ENCODE measurements at regions not wholly inside any gene's neighbourhood (a gene's known extent, or its start where the extent isn't known, plus 50 kb on each side); places are given as distances from the start of the nearest gene placed in this dataset.
"Not testable (repeated sequence)": the region's sequence is repeated elsewhere in the genome, so short reads cannot be mapped to it uniquely, and the experiment has no call there.

DNA sequence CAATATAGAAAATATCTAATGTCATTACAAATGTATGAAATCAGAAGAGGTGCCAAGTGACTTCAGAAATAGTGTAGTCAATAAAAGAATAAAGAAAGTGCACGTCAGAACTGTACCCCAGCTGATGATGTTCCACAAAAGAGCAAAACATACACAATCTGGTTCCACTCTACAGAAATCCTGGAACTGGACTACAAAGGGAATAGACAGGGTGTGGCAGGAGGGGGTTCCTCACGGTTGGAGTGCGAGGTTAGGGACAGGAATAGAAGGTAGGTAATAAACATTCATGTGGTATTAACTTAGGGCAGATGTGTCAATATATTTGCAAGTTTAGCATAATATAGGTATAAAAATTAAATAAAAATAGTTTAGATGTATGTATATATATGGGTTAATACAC, 103.3 kb upstream of the GOLGA6L6 start:
- H3K27me3 ChIP-seq (ENCODE audit: control insufficient read depth, insufficient read depth, low read length), result no peaks in the 10 kb centered on the region
- no peaks in the 10 kb centered on the region for H3K36me3 ChIP-seq (ENCODE audit: control insufficient read depth, low read depth, low read length)
- no peak overlapping the region for H3K9ac ChIP-seq (ENCODE audit: low read length)
- no peaks in the 10 kb centered on the region for H3K4me1 ChIP-seq (ENCODE audit: control insufficient read depth, low read depth, low read length)
- H3K9me3 ChIP-seq (ENCODE audit: control insufficient read depth, low read depth, low read length), result peaks cover 62% of the 10 kb centered on the region
- no peak overlapping the region for H3K4me3 ChIP-seq (ENCODE audit: low read length)
- no peak overlapping the region for H3K27ac ChIP-seq (ENCODE audit: low read length)

DNA sequence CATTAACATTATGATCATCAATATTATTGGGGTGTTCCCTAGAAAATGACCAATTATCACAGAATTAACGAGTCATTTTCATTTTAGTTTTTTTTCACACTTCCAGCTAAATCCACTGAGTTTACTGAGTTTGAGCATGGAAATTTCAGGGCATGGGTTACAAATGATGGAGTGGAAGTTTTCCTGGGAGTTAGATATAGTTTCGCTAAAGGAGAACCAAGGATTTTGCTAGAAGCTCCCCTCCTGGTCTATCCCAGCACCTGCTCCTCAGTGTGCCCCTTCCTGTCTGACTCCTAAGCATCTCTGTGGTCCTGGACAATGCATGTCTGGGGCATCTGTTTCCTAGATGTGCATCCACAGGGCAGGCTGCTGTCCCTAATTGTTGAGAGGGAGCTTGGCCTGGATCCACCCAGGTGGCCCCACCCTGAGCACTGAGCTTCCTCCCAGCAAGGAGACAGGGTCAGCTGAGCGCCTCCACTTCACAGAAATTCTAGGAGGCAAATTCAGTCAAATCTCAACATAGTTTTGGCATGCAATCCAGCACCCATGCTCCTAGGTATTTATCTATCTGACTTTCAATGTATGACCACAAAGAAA, 102.3 kb upstream of the GOLGA6L6 start:
- Histone ChIP-seq H3K27ac (ENCODE audit: low read length) (no peak overlapping the region), H3K27me3 (ENCODE audit: control insufficient read depth, insufficient read depth, low read length) (no peaks in the 10 kb centered on the region), H3K9ac (ENCODE audit: low read length) (no peak overlapping the region), H3K4me1 (ENCODE audit: control insufficient read depth, low read depth, low read length) (no peaks in the 10 kb centered on the region), H3K36me3 (ENCODE audit: control insufficient read depth, low read depth, low read length) (no peaks in the 10 kb centered on the region), H3K9me3 (ENCODE audit: control insufficient read depth, low read depth, low read length) (peaks cover 58% of the 10 kb centered on the region), H3K4me3 (ENCODE audit: low read length) (no peak overlapping the region)

DNA sequence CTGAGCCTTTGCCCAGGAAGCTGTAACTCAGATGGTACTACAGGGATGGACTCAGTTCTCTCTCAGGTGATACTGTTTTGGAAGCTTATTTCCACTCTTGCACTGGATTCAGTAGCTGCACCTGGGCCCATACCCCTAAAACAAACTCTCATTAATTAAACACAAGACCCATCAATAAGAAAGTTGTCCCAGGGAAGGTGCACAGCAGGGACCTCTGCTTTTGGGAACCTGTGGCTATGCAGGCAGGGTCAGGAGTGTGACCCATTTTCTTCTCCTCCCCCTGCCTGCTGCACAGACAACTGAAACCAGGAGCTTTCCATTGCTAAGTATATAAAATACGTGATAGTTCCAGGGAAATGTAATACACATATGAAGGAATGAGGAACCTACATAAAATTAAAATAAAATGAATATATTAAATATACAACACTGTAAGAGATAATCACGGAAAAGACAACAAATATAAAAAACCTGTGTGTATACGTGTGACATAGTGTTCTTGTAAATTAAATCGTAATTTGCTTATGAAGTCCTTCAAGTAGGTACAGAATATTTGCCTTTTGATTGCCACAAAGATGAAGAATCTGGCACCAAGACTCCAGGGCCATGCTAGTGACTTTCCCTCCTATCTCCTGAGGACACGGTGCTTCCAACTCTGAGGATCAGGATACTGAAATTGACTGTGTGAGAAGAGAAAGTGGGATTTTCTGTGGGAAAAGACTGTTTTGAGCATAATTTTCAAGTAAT, 101.6 kb upstream of the GOLGA6L6 start:
- Histone ChIP-seq H3K4me3 (ENCODE audit: low read length) (no peak overlapping the region), H3K27ac (ENCODE audit: low read length) (no peak overlapping the region)

DNA sequence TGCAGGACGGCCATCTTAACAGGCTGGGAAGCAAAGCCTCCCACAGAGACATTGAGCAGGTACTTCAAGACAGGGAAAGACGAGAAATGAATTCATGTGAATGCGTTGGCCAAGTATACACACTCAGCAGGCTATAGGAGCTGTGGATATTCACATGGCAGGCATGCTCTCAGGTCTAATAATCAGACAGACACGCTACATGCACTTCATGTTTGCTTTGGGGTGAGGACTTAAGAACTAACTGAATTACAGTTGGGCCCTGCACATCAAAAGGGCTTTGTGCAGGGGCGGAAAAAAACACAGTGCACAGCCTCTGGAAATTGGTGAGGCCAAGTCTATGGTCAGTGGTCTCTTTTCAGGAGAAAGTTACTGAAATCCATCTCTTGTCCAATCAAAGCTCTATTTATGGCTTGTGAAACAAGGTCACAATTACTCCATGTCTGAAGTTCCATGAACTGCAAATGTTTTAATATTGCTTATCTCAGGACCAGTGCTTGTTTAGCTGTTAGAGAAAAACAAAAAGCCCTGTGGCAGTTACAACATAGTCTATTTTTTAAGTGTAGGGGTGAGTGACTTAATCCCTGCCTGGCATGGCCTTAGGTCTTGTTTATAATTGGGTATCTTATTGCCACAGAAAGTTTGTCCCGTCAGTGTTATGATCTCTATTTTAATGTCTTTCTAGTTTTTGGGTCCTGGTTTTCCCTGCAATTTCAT, 100.6 kb upstream of the GOLGA6L6 start:
- H3K4me3 ChIP-seq (ENCODE audit: low read length), result no peak overlapping the region
- H3K36me3 ChIP-seq (ENCODE audit: control insufficient read depth, low read depth, low read length), result no peaks in the 10 kb centered on the region
- H3K9ac ChIP-seq (ENCODE audit: low read length), result no peak overlapping the region
- H3K27ac ChIP-seq (ENCODE audit: low read length), result no peak overlapping the region
- H3K4me1 ChIP-seq (ENCODE audit: control insufficient read depth, low read depth, low read length), result no peaks in the 10 kb centered on the region
- no peaks in the 10 kb centered on the region for H3K27me3 ChIP-seq (ENCODE audit: control insufficient read depth, insufficient read depth, low read length)
- peaks cover 45% of the 10 kb centered on the region for H3K9me3 ChIP-seq (ENCODE audit: control insufficient read depth, low read depth, low read length)

More for the DNA sequence above, 101.6 kb upstream of the GOLGA6L6 start:
- Histone ChIP-seq H3K9ac (ENCODE audit: low read length) (no peak overlapping the region), H3K9me3 (ENCODE audit: control insufficient read depth, low read depth, low read length) (peaks cover 54% of the 10 kb centered on the region), H3K36me3 (ENCODE audit: control insufficient read depth, low read depth, low read length) (no peaks in the 10 kb centered on the region), H3K4me1 (ENCODE audit: control insufficient read depth, low read depth, low read length) (no peaks in the 10 kb centered on the region), H3K27me3 (ENCODE audit: control insufficient read depth, insufficient read depth, low read length) (no peaks in the 10 kb centered on the region)

DNA sequence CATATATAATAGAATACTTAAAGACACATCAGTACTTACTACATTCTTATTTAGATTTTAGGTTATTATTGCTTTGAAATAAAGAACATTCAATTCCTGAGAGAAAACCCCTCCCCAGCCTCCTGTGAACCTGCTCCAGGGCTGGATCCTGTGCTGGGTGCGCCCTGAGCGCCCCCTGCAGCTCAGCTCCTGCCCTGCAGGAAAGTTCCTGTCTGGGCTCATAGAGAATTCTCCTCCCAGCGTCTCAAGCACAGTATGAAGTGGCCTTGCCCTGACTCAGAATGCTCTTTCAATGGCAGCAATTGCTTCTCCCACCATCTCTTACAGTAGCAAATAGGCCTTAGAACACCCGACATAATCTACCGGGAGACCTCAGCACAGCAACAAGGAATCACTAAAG, 98.8 kb upstream of the GOLGA6L6 start:
- H3K27ac ChIP-seq (ENCODE audit: low read length); H3K27me3 ChIP-seq (ENCODE audit: control insufficient read depth, insufficient read depth, low read length); H3K36me3 ChIP-seq (ENCODE audit: control insufficient read depth, low read depth, low read length); H3K9ac ChIP-seq (ENCODE audit: low read length); H3K4me1 ChIP-seq (ENCODE audit: control insufficient read depth, low read depth, low read length); H3K4me3 ChIP-seq (ENCODE audit: low read length): not testable (repeated sequence)
- peaks cover 30% of the 10 kb centered on the region for H3K9me3 ChIP-seq (ENCODE audit: control insufficient read depth, low read depth, low read length)

DNA sequence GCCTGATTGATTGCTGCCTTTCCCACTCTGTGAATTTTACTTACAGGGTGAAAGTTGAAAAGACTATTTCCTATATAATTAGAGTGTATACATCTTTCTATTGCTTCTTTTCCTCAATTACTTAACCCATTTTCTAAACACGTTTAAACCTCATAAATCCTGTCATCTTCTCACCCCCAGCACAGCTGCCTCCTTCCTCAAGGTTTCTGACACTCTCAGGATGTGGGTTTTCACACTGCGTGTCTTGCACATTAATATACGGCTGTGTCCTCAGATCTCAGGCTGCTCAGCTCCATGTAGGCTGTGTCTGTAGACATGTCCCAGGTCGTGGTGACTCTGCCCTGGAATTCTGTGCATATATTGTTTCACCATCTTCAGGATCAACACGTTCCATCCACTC, 97.6 kb upstream of the GOLGA6L6 start:
- not testable (repeated sequence) for H3K36me3 ChIP-seq (ENCODE audit: control insufficient read depth, low read depth, low read length); H3K27me3 ChIP-seq (ENCODE audit: control insufficient read depth, insufficient read depth, low read length)

DNA sequence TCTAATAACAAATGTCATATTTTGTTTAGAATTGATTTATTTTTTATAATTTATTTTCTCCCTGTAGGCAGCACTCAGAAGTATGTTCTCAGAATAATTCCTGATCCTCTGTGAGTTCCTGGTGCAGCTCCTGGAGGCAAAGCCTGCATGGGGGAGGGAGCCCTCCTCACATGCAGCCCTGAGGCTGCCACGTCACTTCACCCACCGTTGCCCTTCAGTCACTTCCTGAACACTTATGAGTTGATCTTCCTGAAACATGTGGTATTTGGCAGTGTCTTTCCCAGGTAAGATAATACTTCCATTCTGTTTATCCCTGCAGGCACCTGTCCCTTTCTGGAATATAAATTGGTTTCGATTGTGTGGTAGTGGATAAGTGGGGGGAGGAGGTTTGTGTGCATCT, 95.9 kb upstream of the GOLGA6L6 start:
- not testable (repeated sequence) for H3K9ac ChIP-seq (ENCODE audit: low read length); H3K27ac ChIP-seq (ENCODE audit: low read length); H3K4me1 ChIP-seq (ENCODE audit: control insufficient read depth, low read depth, low read length); H3K9me3 ChIP-seq (ENCODE audit: control insufficient read depth, low read depth, low read length); H3K27me3 ChIP-seq (ENCODE audit: control insufficient read depth, insufficient read depth, low read length); H3K4me3 ChIP-seq (ENCODE audit: low read length); H3K36me3 ChIP-seq (ENCODE audit: control insufficient read depth, low read depth, low read length)

More for the DNA sequence above, 97.6 kb upstream of the GOLGA6L6 start:
- H3K4me3 ChIP-seq (ENCODE audit: low read length); H3K4me1 ChIP-seq (ENCODE audit: control insufficient read depth, low read depth, low read length); H3K9ac ChIP-seq (ENCODE audit: low read length); H3K27ac ChIP-seq (ENCODE audit: low read length): not testable (repeated sequence)
- H3K9me3 ChIP-seq (ENCODE audit: control insufficient read depth, low read depth, low read length), result peaks cover 23% of the 10 kb centered on the region

DNA sequence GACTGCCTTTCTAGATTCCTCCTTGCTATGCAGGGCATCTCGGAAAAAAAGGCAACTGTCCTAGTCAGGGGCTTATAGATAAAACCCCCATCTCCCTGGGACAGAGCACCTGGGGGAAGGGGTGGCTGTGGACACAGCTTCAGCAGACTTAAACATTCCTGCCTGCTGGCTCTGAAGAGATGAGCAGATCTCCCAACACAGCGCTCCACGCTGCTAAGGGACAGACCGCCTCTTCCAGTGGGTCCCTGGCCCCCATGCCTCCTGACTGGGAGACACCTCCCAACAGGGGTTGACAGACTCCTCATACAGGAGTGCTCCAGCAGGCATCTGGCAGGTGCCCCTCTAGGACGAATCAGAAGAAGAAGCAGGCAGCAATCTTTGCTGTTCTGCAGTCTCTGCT, 87.9 kb upstream of the GOLGA6L6 start:
- H3K27ac ChIP-seq (ENCODE audit: low read length); H3K4me3 ChIP-seq (ENCODE audit: low read length): not testable (repeated sequence)

DNA sequence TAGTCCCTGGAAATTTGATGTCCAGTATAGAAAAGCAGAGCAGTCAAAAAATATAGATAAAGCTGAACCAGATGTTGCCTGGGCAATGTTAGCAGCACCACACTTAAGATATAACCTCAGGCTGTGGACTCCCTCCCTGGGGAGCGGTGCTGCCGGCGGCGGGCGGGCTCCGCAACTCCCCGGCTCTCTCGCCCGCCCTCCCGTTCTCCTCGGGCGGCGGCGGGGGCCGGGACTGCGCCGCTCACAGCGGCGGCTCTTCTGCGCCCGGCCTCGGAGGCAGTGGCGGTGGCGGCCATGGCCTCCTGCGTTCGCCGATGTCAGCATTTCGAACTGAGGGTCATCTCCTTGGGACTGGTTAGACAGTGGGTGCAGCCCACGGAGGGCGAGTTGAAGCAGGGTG, 86.9 kb upstream of the GOLGA6L6 start:
- H3K27ac ChIP-seq (ENCODE audit: low read length); H3K9ac ChIP-seq (ENCODE audit: low read length); H3K36me3 ChIP-seq (ENCODE audit: control insufficient read depth, low read depth, low read length); H3K9me3 ChIP-seq (ENCODE audit: control insufficient read depth, low read depth, low read length); H3K4me3 ChIP-seq (ENCODE audit: low read length); H3K4me1 ChIP-seq (ENCODE audit: control insufficient read depth, low read depth, low read length); H3K27me3 ChIP-seq (ENCODE audit: control insufficient read depth, insufficient read depth, low read length): not testable (repeated sequence)

More for the DNA sequence above, 87.9 kb upstream of the GOLGA6L6 start:
- H3K9ac ChIP-seq (ENCODE audit: low read length); H3K4me1 ChIP-seq (ENCODE audit: control insufficient read depth, low read depth, low read length); H3K9me3 ChIP-seq (ENCODE audit: control insufficient read depth, low read depth, low read length); H3K36me3 ChIP-seq (ENCODE audit: control insufficient read depth, low read depth, low read length); H3K27me3 ChIP-seq (ENCODE audit: control insufficient read depth, insufficient read depth, low read length): not testable (repeated sequence)

DNA sequence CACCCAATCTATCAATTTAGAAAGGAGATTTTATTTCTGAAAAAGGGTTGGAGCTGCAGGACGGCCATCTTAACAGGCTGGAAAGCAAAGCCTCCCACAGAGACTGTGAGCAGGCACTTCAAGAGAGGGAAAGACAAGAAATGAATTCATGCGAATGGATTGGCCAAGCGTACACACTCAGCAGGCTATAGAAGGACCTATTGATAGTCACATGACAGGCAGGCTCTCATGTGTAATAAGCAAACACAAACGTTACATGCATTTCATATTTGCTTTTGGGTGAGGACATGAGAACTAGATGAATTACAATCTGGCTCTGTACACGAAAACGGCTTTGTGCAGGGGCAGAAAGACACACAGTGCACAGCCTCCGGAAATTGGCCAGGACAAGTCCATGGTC, 83.9 kb upstream of the GOLGA6L6 start:
- H3K9ac ChIP-seq (ENCODE audit: low read length); H3K9me3 ChIP-seq (ENCODE audit: control insufficient read depth, low read depth, low read length); H3K4me3 ChIP-seq (ENCODE audit: low read length); H3K36me3 ChIP-seq (ENCODE audit: control insufficient read depth, low read depth, low read length); H3K27ac ChIP-seq (ENCODE audit: low read length); H3K4me1 ChIP-seq (ENCODE audit: control insufficient read depth, low read depth, low read length); H3K27me3 ChIP-seq (ENCODE audit: control insufficient read depth, insufficient read depth, low read length): not testable (repeated sequence)

DNA sequence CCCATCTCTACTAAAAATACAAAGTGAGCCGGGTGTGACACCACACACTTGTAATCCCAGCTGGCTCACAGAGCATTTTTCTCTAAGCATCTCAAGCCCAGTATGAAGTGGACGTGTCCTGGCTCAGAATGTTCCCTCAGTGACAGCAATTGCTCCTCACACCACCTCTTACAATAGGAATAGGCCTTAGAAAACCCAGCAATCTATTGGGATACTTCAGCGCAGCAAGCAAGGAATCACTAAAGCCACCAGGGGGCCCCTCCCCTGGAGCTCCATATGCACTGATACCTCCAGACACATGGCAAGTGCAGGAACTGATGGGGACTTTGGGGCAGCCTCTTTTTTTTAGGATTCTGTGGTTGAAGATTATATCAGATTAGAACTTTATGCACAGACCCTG, 82.5 kb upstream of the GOLGA6L6 start:
- not testable (repeated sequence) for H3K9me3 ChIP-seq (ENCODE audit: control insufficient read depth, low read depth, low read length); H3K27ac ChIP-seq (ENCODE audit: low read length); H3K9ac ChIP-seq (ENCODE audit: low read length); H3K27me3 ChIP-seq (ENCODE audit: control insufficient read depth, insufficient read depth, low read length); H3K4me1 ChIP-seq (ENCODE audit: control insufficient read depth, low read depth, low read length); H3K36me3 ChIP-seq (ENCODE audit: control insufficient read depth, low read depth, low read length); H3K4me3 ChIP-seq (ENCODE audit: low read length)

DNA sequence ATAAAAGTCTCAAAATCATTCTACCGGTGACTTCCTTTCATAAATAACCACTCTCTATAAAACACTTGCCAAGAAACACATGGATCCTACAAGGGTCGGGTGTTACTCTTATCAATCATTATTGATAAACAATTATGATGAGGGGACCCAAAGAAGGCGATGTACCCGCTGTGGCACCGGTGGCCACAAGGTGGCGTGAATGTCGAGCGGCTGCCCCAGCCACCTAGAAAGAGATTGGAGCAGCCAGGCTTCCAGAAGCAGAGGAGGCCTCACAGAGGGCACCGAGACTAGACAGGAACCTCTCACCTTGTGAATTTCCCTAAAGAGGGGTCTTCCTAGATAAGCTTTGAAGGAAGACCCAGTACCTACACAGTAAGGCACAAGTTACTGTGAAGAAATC, 80.5 kb upstream of the GOLGA6L6 start:
- not testable (repeated sequence) for H3K9me3 ChIP-seq (ENCODE audit: control insufficient read depth, low read depth, low read length); H3K27me3 ChIP-seq (ENCODE audit: control insufficient read depth, insufficient read depth, low read length); H3K4me1 ChIP-seq (ENCODE audit: control insufficient read depth, low read depth, low read length); H3K36me3 ChIP-seq (ENCODE audit: control insufficient read depth, low read depth, low read length); H3K4me3 ChIP-seq (ENCODE audit: low read length); H3K27ac ChIP-seq (ENCODE audit: low read length); H3K9ac ChIP-seq (ENCODE audit: low read length)
